Panc1 (cell line): ENCODE measurements at regions not wholly inside any gene's neighbourhood (a gene's known extent, or its start where the extent isn't known, plus 50 kb on each side); places are given as distances from the start of the nearest gene placed in this dataset.

Experiments
- ATAC-seq: fragments of 200-7000 bp; cut with Tn5 transposase; 2 replicates; pipeline ENCODE4 v1.9.1; 2020; ENCODE audit warnings: mild to moderate bottlenecking, moderate library complexity
- BruUV-seq: library from RNA; stranded (reverse); fragments of 400-500 nt; replicated peaks from 2 replicates; lab custom pipeline; 2021; lab: Mats Ljungman, UMichigan
- CTCF ChIA-PET: fragments of 300-600 bp; sonication (Branson Sonifier 250); formaldehyde crosslinking; loops from one replicate; lab custom pipeline; 2022; ENCODE audit warnings: antibody characterized with exemption; lab: Charles Lee
- POLR2A ChIA-PET: fragments of 300-600 bp; sonication (Branson Sonifier 250); formaldehyde crosslinking; loops from one replicate; lab custom pipeline; 2022; ENCODE audit warnings: antibody characterized with exemption; lab: Charles Lee
- DNase-seq: peaks from one replicate; pipeline ENCODE4 v3.0.0-alpha.2; 2010; ENCODE audit warnings: low read depth, low spot score
- H3K27ac ChIP-seq: 2 replicates; pipeline ENCODE4 v1.5.1; 2011; ENCODE audit warnings: mild to moderate bottlenecking, low read length, inconsistent platforms
- H3K27me3 ChIP-seq: fragments of 200-500 bp; sonication (Bioruptor generic); 2 replicates; pipeline ENCODE4 v1.6.0; 2014; ENCODE audit warnings: low read length, inconsistent platforms; ENCODE audit not compliant: control insufficient read depth, insufficient read depth
- H3K36me3 ChIP-seq: fragments of 200-500 bp; sonication (Bioruptor generic); 2 replicates; pipeline ENCODE4 v1.5.1; 2014; ENCODE audit warnings: inconsistent platforms, mild to moderate bottlenecking, low read length, moderate library complexity; ENCODE audit not compliant: control insufficient read depth, insufficient read depth
- H3K4me1 ChIP-seq: 2 replicates; pipeline ENCODE4 v1.5.1; 2011; ENCODE audit warnings: inconsistent platforms, mild to moderate bottlenecking, low read length, moderate library complexity; ENCODE audit not compliant: control insufficient read depth, insufficient read depth
- H3K4me3 ChIP-seq, 2 experiments: 2 replicates each; pipeline ENCODE4 v1.5.1; 2011 to 2012; ENCODE audit warnings: low read depth in 2 of 2, low read length in 2 of 2, mild to moderate bottlenecking in 2 of 2, inconsistent platforms in 1 of 2, moderate library complexity in 1 of 2
- H3K9me3 ChIP-seq: fragments of 200-500 bp; sonication (Bioruptor generic); 2 replicates; pipeline ENCODE4 v1.5.1; 2014; ENCODE audit warnings: low read depth, mild to moderate bottlenecking, inconsistent platforms, low read length, moderate library complexity; ENCODE audit not compliant: control insufficient read depth, insufficient read depth
- CTCF ChIP-seq: fragments of 450-650 bp; IDR thresholded peaks from 2 replicates; pipeline ENCODE4 v1.5.1; 2017; ENCODE audit warnings: mild to moderate bottlenecking
- POLR2AphosphoS5 ChIP-seq: IDR thresholded peaks from 2 replicates; pipeline ENCODE4 v1.6.1; 2012; ENCODE audit warnings: mild to moderate bottlenecking, low read depth, low read length, moderate library complexity
- REST ChIP-seq, 2 experiments: IDR thresholded peaks; 2 replicates each; pipeline ENCODE4 v1.6.1; 2011 to 2012; ENCODE audit warnings: low read depth in 2 of 2, control low read depth in 1 of 2, low read length in 1 of 2, mild to moderate bottlenecking in 1 of 2, moderate library complexity in 1 of 2; ENCODE audit not compliant: insufficient read depth in 1 of 2
- SIN3A ChIP-seq: IDR thresholded peaks from 2 replicates; pipeline ENCODE4 v1.6.1; 2012; ENCODE audit warnings: low read depth, mild to moderate bottlenecking, low read length, moderate library complexity, borderline replicate concordance; ENCODE audit not compliant: insufficient read depth
- TCF7L2 ChIP-seq: IDR thresholded peaks from 2 replicates; pipeline ENCODE4 v1.6.1; 2011; ENCODE audit warnings: mild to moderate bottlenecking, low read depth, low read length, inconsistent platforms
- in situ Hi-C: cut with HindIII; loops from 2 replicates; pipeline ENCODE4 v1.10.0; 2016; ENCODE audit warnings: low sequenced_read_pairs, low pct_unique_long_range_greater_than_20kb
- intact Hi-C: fragments of 100-400 bp; cut with micrococcal nuclease; formaldehyde crosslinking; loops from one replicate; pipeline ENCODE4 v1.10.0; 2022; ENCODE audit not compliant: unreplicated experiment

- intact Hi-C loops = no loop called here
- Histone ChIP-seq H3K27me3 (no peaks in the 10 kb centered on the region), H3K4me3 (no peak overlapping the region), H3K4me1 (no peaks in the 10 kb centered on the region), H3K9me3 (no peaks in the 10 kb centered on the region), H3K36me3 (no peaks in the 10 kb centered on the region), H3K27ac (no peak overlapping the region)
- TF ChIP-seq POLR2AphosphoS5 (no peak), SIN3A (no peak), CTCF (no peak), TCF7L2 (no peak), REST (IDR thresholded peaks at IDR 0.05; ENCODE audit: insufficient read depth in 1 of 2, low read depth in 2 of 2, low read length in 1 of 2) (no peak)
- DNase-seq (no peak), ATAC-seq (no peak)
- in situ Hi-C loops = no loop called here
- CTCF ChIA-PET = no interaction called here
- POLR2A ChIA-PET = no interaction called here
- no TSS peak for BruUV-seq
Measured at GRCh38 chr13:44058067-44058466, 178.4 kb downstream of the LACC1 start.

- ATAC-seq (no peak), DNase-seq (no peak)
- POLR2A ChIA-PET = no interaction called here
- TF ChIP-seq SIN3A (no peak), TCF7L2 (no peak), POLR2AphosphoS5 (no peak), CTCF (no peak), REST (IDR thresholded peaks at IDR 0.05; ENCODE audit: insufficient read depth in 1 of 2, low read depth in 2 of 2, low read length in 1 of 2) (no peak)
- no peak overlapping the region for H3K27ac ChIP-seq
- no TSS peak for BruUV-seq
- intact Hi-C loops = no loop called here
- CTCF ChIA-PET = no interaction called here
- H3K4me1 ChIP-seq = no peaks in the 10 kb centered on the region
- no peaks in the 10 kb centered on the region for H3K9me3 ChIP-seq
- H3K27me3 ChIP-seq = no peaks in the 10 kb centered on the region
- no peak overlapping the region for H3K4me3 ChIP-seq
- in situ Hi-C loops = no loop called here
- no peaks in the 10 kb centered on the region for H3K36me3 ChIP-seq
Measured at GRCh38 chr13:44058624-44059215, 179.0 kb downstream of the LACC1 start.
